HepG2 (cell line): ENCODE measurements at regions not wholly inside any gene's neighbourhood (a gene's known extent, or its start where the extent isn't known, plus 50 kb on each side); places are given as distances from the start of the nearest gene placed in this dataset.

Experiments
- ARID3A ChIP-seq: IDR thresholded peaks from 2 replicates; pipeline ENCODE4 v1.6.1; 2012; ENCODE audit warnings: low read depth, low read length, improper control_type of control experiment
- EP300 ChIP-seq, 3 experiments: sonication (generic) in 1 of 3; formaldehyde crosslinking in 1 of 3; IDR thresholded peaks; 2 replicates each; pipeline versions ENCODE4 v1.5.1 to v1.6.1; 2011 to 2020; ENCODE audit warnings: low read depth in 2 of 3, low read length in 2 of 3, borderline replicate concordance in 1 of 3, improper control_type of control experiment in 1 of 3, mild to moderate bottlenecking in 1 of 3, missing genetic modification reagents in 1 of 3, moderate library complexity in 1 of 3
- FOXP1 ChIP-seq, 2 experiments: fragments of 450-650 bp in 1 of 2; IDR thresholded peaks; 2 replicates each; pipeline ENCODE4 v1.6.1; 2017 to 2018; ENCODE audit warnings: antibody characterized with exemption in 1 of 2
- RBM22 ChIP-seq: fragments of 200-400 bp; formaldehyde crosslinking; optimal IDR thresholded peaks from 2 replicates; pipeline ENCODE3; 2017; ENCODE audit warnings: mild to moderate bottlenecking, low read length, moderate library complexity
- SP1 ChIP-seq, 2 experiments: fragments of 450-650 bp in 1 of 2; sonication (generic) in 1 of 2; formaldehyde crosslinking in 1 of 2; IDR thresholded peaks; 2 replicates each; pipeline versions ENCODE4 v1.4.0 to v1.6.1; 2016 to 2020; ENCODE audit warnings: missing genetic modification reagents in 1 of 2
- TFE3 ChIP-seq: IDR thresholded peaks from 2 replicates; pipeline ENCODE4 v1.6.1; 2016
- ZKSCAN8 ChIP-seq: IDR thresholded peaks from 2 replicates; pipeline ENCODE4 v1.6.1; 2016; ENCODE audit warnings: borderline replicate concordance, missing genetic modification reagents, missing compliant biosample characterization
- ZNF33A ChIP-seq: sonication (generic); formaldehyde crosslinking; IDR thresholded peaks from 2 replicates; pipeline ENCODE4 v1.5.1; 2020; ENCODE audit warnings: missing genetic modification reagents, mild to moderate bottlenecking, moderate library complexity, borderline replicate concordance

- no peak; the same call in 1 of the 2 replicates for TF ChIP-seq ARID3A
- no peak for TF ChIP-seq RBM22
- no peak for TF ChIP-seq ZKSCAN8 (CRISPR knock-in tag)
- no peak for TF ChIP-seq ZNF33A (CRISPR knock-in tag)
- TF ChIP-seq TFE3 (CRISPR knock-in tag), result no peak
- no peak for TF ChIP-seq FOXP1 (IDR thresholded peaks at IDR 0.05)
- TF ChIP-seq FOXP1 (CRISPR knock-in tag; IDR thresholded peaks at IDR 0.05), result peak; percentile 52; the same call in 1 of the 2 replicates
- no peak; a peak in 1 of 4 replicates for TF ChIP-seq EP300 (IDR thresholded peaks at IDR 0.05; ENCODE audit: low read depth in 2 of 2, low read length in 2 of 2)
- TF ChIP-seq EP300 (CRISPR knock-in tag; IDR thresholded peaks at IDR 0.05; ENCODE audit: borderline replicate concordance), result no peak
- TF ChIP-seq SP1 (IDR thresholded peaks at IDR 0.05), result no peak
- TF ChIP-seq SP1 (CRISPR knock-in tag; IDR thresholded peaks at IDR 0.05), result no peak
Measured at GRCh38 chr13:40116008-40116407, 460.5 kb downstream of the COG6 start.
